ENCODE measurements at regions not wholly inside any gene's neighbourhood (a gene's known extent, or its start where the extent isn't known, plus 50 kb on each side); places are given as distances from the start of the nearest gene placed in this dataset.

DNA sequence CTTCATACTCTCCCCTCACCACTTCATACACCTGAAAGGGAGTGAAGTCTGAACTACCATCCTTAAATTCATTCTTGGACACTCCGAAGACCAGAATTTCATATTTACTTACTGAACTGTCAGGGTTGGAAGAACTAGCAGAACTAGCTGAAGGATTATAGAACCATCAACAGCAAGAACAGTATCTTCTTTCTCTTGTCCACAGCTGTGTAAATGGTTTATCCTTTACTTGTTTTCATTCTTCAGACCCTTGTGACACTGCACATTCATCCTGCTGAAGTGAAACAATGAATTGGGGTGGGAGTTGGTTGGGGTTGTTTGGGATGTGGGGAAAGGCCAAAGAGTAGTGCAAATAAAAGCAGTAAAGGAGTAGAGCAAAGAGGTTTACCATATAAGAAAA lies 350.9 kb downstream of the ZIC1 start:
- TF ChIP-seq, protein P1, sequence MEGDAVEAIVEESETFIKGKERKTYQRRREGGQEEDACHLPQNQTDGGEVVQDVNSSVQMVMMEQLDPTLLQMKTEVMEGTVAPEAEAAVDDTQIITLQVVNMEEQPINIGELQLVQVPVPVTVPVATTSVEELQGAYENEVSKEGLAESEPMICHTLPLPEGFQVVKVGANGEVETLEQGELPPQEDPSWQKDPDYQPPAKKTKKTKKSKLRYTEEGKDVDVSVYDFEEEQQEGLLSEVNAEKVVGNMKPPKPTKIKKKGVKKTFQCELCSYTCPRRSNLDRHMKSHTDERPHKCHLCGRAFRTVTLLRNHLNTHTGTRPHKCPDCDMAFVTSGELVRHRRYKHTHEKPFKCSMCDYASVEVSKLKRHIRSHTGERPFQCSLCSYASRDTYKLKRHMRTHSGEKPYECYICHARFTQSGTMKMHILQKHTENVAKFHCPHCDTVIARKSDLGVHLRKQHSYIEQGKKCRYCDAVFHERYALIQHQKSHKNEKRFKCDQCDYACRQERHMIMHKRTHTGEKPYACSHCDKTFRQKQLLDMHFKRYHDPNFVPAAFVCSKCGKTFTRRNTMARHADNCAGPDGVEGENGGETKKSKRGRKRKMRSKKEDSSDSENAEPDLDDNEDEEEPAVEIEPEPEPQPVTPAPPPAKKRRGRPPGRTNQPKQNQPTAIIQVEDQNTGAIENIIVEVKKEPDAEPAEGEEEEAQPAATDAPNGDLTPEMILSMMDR (IDR thresholded peaks at IDR 0.05; ENCODE audit: insufficient read depth, low read depth, low read length), result no peak
- TF ChIP-seq EZH2 (IDR thresholded peaks at IDR 0.05; ENCODE audit: insufficient read depth, low read length), result no peak
